ENCODE measurements at regions not wholly inside any gene's neighbourhood (a gene's known extent, or its start where the extent isn't known, plus 50 kb on each side); places are given as distances from the start of the nearest gene placed in this dataset.
"Not testable (repeated sequence)": the region's sequence is repeated elsewhere in the genome, so short reads cannot be mapped to it uniquely, and the experiment has no call there.

DNA sequence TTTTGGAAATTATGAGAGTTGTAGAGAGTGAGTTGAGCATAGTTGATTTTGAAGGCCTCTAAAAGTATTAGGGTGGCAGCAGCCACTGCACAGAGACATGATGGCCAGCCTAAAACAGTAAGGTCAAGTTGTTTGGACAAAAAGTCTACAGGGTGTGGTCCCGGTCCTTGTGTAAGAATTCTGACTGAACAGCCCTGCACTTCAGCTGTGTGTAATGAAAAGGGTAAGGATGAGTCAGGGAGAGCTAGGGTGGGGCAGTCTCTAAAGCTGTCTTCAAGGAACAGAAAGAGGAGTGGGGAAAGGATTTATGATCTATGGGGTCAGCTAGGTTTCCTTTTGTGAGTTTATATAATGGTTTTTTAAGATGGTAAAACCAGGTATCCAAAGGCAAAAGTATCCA lies 284.8 kb downstream of the RPS4Y2 start:
- not testable (repeated sequence) for TF ChIP-seq CTCF, POLR2A (IDR thresholded peaks at IDR 0.05)
